Forelimb muscle (tissue), 1 donor: ENCODE measurements at regions not wholly inside any gene's neighbourhood (a gene's known extent, or its start where the extent isn't known, plus 50 kb on each side); places are given as distances from the start of the nearest gene placed in this dataset.

Source experiments
- DNase-seq: peaks from one replicate; pipeline ENCODE4 v3.0.0-alpha.2; 2013; ENCODE audit warnings: low read depth

DNA sequence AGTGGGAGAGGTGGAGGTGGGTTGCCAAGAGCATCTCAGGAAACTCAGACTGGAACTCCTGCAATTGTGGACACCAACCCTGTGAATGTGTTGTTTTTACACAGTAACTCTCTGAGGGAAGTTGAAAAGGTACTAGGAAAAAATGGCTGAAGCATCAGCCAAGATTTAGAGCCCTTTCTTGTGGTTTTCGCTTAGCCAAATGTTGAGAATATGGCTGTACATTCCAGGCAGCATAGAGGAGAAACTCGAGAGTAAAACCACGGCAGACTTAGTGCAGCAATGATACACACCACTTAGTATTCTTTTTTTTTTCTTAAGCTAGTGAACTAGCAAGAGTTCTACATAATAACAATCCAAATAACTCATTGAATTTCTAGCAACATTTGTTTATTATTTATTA is 309.7 kb upstream of the MTNR1B start:
- DNase-seq, result no peak

DNA sequence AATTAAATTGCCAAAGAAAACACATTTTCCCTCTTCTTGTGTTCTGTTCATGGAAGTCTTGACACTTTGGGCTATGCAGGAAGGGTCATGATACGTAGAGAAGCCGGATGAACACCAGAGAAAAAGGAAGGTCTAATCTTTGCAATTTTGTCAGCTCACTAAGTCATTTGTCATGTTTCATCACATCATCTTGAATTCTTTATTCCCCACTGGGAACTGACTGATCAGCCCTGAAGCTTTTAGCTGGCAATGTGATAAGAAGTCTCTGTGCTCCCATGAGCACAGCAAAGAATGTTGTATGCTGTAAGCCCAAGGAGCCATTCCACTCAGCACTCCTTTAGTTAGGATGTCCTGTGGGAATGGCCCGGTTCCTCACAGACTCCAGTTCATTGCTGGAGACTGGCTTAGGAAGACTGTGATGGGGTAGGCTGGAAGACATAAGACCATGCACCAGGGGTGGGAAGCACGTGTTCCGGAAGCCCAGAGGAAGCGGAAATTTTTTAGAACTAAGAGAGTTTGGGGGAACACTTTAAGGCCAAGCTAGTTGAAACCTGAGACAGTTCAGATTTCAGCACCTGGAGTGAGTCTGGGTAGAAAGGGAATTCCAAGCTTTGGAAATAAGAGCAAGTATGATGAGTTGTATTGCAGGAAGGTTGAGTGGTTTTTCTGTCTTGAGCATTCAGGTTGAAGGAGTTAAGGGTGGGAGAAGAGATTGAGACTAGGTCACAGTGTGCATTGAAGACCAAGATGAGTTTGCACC is 306.7 kb upstream of the MTNR1B start:
- DNase-seq, result no peak

DNA sequence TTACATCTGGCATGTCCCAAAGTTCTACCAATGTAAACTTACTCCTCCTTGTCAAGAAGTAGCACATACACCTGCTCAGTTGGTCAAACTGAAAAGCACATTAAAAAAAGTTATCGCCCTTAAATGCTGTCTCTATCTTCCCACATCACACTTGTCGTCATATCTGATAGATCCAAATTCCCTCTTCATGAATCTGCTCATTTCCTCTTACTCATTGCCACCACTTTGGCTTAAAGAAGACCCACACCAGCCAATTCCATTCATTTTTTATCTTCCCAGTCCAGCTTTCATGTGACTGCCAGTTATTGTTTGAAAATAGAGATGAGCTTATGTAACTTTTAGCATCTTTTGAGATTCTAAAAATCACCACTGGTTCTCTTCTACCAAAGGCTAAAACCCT is 305.9 kb upstream of the MTNR1B start:
- no peak for DNase-seq

DNA sequence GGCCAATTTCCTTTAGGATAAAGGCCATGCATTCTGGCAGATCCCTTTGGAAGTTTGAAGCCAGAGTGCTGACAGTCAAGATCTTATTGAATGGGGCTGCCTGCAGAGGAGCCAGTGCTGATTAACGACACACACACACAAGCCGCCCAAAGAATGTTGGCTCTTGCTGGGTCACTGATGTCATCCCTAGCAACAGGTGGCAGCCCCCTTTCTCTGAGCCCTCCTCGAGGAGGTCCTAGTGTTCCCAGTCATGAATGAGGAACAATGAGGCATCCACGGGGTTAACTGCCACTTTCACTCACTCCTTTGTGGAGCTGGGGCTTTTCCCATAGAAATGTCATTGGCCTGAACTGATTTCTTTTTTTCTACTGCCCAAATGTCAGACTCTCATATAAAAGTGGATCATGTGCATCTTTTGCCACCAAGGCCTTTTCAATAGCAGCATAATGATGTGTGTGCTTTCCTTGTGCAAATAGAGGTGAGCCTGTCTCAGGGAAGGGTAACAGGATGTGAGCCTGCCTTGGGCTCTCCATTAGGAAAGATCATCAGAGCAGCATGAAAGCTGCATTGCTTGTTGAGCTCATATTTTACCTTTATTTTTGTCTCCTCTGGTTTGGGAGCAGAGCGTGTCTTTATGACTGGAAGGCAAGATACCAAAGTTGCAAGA is 301.8 kb upstream of the MTNR1B start:
- no peak for DNase-seq

DNA sequence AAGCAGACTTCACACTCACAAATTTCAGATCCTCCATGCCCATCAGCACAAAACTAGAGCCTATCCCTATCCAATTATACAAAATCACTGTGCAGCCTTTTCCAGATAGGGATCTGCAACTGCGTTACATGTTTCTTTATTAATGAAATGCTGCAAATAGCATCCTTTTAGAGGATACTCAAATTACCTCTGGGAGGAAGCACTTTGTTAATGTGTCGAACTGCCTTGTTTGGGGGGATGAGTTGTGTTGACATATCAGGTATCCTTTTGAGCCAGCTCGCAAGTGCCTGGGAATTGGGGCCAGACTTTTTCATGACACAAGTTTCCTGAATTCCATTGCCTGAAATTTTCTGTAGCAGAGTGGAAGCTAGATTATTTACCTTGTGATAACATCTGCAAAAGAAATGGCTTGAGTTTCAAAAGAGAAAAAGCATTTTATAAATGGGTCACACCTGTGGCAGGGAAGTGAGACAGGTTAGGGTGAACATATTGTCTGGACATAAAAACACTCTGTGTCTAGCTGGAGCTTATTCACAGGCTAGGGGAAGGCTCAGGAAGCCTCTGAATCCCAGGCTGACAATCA is 299.1 kb upstream of the MTNR1B start:
- no peak for DNase-seq

DNA sequence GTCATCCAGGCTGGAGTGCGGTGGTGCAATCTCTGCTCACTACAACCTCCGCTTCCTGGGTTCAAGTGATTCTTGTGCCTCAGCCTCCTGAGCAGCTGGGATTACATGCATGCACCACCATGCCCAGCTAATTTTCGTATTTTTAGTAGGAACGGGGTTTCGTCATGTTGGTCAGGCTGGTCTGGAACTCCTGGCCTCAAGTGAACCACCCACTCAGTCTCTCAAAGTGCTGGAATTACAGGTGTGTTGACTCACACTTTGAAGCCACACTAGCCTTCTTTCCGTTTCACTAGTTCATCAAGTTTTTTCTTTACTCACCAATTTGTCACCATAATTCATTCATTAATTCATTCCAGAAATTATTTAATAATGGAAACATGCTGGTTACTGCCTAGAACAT is 298.4 kb upstream of the MTNR1B start:
- DNase-seq, result no peak

DNA sequence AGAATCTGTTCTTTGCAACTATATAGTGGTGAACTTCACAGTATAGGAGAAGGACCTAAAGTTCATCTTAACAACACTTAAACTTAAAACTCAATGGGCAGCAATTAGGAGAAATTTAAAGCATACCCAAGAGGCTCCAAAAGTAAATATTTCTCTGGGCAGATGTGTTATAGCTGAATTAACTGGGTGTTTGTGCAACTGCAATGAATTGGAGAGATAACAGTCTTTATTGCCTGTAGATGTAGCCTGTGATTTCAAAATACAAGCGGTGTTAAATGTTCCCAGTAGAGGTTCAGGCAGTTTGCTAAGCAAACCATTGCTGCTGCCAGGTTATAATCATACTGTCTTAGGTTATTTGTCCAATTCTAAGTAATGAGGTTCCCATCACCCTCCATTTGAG is 294.1 kb upstream of the MTNR1B start:
- no peak for DNase-seq

DNA sequence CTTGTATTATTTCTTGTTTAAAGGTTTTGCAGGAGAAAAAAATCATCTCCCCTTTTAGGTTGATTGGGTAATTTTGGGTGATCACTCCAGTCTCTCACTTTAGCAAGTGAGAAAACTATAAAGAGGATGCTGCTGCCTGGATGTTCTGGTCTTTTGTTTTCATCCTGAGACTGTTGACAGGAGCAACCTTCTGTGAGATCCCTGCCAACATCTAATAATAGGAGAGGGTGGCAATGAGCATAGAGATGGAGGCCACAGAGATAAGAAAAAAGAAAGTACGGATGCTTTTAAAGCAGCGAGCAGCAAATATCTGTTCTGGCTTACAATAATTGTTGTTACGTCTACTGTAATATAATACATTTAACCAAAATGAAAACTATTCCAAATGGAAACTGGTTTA is 293.6 kb upstream of the MTNR1B start:
- DNase-seq, result no peak

DNA sequence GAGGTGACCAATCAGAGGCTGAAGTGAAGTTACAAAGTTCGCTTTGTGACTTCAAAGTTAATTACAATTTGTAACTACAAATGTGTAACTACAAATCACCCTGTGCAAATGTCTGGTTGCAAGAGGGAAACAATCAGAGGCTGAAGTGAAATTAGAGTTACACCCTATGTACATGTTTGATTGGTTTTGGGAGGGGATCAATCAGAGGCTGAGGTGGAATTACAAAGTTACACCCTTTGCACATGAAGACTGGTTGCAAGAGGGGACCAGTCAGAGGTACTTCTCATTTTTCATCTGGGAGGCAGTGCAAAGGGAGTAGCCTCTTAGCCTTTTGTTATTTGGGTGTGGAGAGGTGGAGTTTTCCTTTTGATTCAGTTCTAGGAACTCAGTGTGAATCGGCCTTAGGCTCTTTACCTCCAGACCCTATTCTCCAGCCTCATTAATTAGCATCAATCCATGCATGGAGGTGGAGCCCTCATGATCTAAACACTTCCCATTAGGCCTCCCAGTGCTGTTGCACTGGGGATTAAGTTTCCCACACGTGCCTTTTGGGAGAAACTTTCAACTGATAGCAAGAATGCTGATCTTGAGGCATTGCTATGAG is 291.3 kb upstream of the MTNR1B start:
- DNase-seq, result no peak

DNA sequence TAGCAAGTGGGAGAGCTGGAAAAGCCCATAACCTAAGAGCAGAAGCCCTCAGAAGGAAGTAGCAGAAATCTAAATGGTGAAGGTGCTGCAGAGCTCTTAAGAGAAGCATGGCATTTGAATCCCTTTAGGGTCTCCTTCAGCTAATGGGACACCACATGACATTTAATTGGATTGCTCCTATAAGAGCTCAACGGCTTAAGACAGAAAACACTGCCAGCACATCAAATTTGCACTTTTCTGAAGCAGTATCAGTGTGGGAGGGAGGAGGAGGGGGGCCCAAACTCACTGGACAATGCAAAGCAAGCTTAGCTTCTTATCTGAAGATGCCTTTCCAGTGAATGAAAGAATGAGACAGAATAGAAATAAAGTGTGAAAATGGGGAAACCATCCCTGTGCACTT is 287.9 kb upstream of the MTNR1B start:
- DNase-seq, result no peak

DNA sequence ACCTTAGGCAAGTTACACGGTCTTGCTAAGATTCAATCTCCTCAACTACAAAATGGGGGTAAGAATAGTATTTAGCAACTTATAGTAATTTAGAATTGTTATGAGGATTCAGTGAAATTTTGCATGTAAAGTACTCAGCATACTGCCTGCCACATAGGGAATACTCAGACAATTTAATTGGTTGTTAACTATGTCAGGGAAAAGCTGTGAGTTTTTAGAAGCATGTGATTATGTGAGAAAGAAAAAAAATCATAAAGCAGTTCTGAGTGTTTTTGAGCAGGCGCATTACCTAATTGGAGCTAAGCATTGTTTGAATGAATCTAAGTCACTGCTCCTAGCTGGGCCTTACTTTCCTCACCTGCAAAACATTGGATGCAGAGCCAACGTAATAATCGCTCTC is 287.3 kb upstream of the MTNR1B start:
- no peak for DNase-seq

DNA sequence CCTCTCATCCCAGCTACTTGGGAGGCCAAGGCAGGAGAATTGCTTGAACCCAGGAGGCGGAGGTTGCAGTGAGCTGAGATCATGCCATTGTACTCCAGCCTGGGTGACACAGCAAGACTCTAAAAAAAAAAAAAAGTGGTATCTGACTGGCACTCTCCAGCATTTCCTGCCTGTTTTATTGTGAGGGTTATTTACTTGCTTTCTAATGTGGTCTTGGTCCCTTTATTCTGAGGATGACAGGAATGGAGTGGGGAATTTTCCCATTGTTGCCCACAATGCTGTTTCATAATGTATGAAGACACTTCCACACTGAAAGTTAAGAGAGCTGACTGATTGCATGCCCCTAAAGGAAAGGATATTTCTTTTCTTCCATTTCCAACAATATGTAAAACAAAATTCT is 286.5 kb upstream of the MTNR1B start:
- no peak for DNase-seq

DNA sequence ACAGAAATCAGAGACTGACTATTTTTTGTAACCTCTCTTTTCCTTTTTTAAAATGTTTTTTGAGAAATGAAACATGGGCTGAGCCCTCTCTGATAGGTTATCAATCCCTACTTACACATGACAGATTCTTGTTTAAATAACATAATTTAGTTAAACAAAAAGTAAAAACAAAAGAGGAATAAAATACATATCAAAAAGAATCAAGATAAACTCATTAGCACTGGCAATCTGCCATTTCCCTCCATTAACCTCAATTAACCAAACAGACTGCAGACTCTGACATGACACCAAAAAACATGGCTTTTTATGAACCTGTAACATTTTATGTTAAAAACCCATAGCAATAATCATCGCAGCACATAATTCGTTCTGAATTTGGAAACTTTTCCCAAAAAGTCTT is 284.4 kb upstream of the MTNR1B start:
- DNase-seq, result no peak

DNA sequence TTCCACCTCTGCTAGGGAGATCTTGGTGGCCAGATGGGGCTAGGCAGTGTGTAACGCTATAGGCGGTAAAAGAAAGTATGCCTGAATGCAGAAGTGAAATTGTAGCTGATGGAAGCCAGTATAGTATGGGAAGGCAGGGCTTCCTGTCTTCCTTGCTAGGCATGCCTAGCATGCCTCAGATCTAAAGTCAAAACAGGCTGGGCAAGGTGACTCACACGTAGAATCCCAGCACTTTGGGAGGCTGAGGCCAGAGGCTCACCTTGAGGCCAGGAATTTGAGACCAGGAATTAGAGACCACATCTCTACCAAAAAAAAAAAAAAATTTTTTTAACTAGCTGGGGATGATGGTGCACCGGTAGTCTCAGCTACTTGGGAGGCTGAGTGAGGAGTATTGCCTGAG is 281.7 kb upstream of the MTNR1B start:
- DNase-seq, result no peak

DNA sequence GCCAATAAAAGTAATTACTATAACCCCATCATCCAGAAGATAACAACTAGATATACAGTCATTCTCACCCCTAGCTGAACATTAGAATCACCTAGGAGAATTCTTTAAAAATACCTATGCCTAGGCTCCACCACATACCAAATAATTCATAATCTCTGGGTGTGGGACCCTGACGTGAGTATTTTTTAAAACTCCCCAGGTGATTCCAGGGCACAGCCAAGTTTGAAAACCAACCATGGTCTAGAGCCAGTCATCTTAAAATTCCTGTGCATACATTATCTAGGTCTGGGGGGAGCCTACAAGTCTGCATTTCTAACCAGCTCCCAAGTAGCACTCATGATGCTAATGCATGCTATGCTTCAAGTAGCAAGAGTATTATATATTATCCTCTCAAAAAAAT is 281.0 kb upstream of the MTNR1B start:
- DNase-seq, result no peak

DNA sequence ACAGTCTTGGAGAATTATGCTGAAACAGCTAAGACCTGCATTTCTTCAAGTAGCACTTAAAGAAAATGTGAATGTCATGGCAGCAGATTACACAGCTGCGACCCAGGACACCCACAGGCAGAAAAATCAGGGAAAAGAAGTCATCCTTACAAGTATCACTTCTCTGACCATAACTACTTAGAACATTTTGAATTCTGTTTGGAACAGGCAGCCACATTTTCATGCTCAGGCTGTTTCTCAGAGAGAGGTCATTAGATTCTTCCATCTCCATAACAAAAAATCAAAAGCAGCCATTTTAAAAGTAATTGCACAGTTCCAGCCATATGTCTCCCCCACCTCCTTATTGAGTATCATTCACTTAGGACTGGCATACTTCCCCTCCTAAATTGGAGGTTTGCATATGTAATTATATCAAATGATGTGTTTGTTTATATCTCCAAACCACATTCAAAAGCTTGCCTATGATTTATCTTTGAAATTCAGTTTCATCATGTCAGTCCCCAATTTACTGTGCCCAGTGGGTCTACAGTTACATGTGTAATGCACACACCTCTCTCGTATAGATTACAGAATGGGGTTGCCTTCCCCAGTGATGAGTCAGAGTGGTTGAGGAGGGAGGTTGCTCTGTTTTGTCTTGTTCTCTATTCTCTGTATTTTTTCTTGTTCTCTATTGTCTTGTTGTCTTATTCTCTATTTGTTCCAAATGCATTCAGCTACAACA is 276.5 kb upstream of the MTNR1B start:
- no peak for DNase-seq

DNA sequence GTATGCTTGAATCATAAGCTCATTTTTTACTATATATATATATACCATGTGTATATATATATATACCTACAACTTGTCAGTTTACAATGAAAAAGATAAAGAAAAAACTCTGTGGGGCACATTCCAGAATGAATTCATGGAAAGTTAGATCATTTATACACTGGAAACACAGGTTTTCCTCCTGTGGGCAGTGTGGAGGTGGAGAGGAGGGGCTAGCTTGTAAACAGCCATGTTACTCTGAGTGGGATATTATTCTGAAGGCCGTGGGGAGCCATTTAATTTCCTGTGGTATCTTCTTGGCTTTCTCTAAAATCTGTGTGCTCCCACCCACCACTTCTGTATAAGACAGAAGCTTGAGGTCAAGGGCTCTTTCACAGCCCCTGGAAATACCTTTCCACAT is 273.4 kb upstream of the MTNR1B start:
- DNase-seq, result no peak

DNA sequence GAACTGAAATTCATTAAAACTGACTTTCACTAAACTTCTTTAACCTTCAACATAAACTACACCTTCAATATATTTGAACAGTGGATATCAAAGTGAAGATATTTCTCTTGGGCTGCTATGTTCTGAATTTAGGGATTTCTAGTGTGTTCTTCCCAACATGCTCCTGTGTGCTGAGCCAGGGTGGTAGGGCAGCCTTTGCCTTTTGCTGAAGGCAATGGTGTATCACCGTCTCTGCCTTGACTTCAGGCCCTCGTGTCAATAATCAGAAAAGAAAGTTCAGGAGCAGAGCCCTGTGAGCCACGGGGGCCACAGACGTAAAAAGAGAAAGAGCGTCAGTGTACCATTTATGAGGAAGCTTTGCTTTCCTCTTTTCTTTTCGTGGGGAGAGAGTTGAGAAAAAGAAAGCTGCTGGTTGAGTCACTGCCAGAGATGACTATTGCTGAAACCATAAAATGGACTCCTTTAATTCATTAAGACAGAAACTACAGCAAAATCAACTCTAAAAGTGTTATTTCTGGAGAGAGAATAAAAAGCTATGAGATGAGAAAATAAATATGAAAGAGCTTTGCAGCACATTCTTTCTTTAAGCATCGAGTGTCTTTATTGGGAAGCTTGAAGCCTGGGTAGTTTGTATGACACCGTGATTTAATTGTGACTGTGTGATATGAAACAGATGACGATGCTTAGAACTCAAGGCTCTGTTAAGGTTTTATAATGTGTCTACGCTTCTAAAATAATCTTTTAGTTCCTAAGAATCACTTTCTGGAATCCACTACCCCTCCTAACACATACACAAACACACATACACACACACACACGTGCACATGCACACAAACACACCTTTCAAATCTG is 271.8 kb upstream of the MTNR1B start:
- DNase-seq, result no peak

DNA sequence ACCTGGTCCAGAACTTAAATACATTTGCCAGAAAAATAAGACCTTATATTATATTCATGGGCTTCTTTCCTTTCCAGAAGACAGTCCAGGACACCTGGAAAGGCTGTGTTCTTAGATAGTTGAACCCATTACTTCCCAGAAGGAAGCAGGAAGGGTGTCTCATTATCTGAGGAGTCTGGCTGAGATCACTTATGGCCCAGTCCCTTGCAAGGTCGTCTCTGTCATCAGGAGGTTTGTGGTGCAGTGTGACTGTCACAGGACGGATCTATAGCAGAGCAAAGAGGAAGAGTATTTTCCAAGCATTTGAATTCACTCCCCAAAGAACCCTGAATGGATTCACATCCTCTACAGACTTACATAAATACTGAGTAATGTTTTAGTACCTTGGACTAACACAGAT is 270.7 kb upstream of the MTNR1B start:
- DNase-seq, result no peak

DNA sequence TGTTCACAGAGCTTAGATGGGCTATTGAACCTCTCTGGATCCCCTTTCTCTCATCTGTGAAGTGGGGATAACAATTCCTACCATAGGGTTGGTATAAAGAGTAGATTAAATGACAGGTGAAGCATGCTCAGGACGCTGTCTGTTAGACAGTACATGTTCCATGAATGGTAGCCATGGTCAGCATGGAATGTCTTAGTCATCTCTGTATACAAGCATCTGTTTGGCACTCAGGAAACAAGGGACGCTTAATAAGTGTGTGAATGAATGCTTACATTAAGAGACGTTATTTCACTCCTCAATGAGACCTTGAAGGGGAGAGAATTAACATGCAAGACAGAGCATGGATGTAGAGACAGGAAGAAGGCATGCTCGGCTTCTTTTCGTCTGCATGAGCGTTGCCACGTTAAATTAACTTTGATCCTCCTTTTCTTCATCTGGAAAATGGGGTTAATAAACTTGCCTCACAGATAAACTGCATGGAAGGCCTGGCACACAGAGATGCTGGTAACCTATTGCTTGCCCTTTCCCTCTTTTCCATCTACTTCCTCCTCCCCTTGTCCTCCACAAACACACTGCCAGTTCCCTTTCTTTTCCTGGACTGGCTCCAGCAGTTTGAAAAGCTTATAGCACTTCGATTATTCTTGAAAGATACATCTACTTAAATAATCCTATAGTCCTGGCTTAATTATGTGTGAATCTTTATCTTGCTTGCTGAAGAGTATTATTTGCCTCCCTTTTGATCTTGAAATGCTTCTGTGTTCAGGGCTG is 267.2 kb upstream of the MTNR1B start:
- DNase-seq, result no peak
